Stomach (tissue), 4 donors: ENCODE measurements at regions not wholly inside any gene's neighbourhood (a gene's known extent, or its start where the extent isn't known, plus 50 kb on each side); places are given as distances from the start of the nearest gene placed in this dataset.

Source experiments
- CTCF ChIP-seq, 7 experiments: fragments of 450-650 bp in 4 of 7; fragments of 200-600 bp in 3 of 7; sonication (generic) in 3 of 7; IDR thresholded peaks; one replicate each; pipeline ENCODE4 v1.5.1; 2016 to 2019; ENCODE audit warnings: antibody characterized with exemption in 7 of 7, control low read depth in 2 of 7, mild to moderate bottlenecking in 1 of 7
- POLR2A ChIP-seq, 4 donors: fragments of 450-650 bp; IDR thresholded peaks; one replicate each; pipeline ENCODE4 v1.6.1; 2016; ENCODE audit warnings: antibody characterized with exemption in 4 of 4, control low read depth in 2 of 4, mild to moderate bottlenecking in 1 of 4, moderate library complexity in 1 of 4
- POLR2AphosphoS5 ChIP-seq, 3 donors: sonication (generic); formaldehyde crosslinking; IDR thresholded peaks; one replicate each; pipeline ENCODE4 v1.6.1; 2016; ENCODE audit warnings: antibody characterized with exemption in 3 of 3

GRCh38 chr2:155301221-155301620 lies 602.7 kb downstream of the KCNJ3 start:
- TF ChIP-seq POLR2A (IDR thresholded peaks at IDR 0.05) (no peak), POLR2AphosphoS5 (IDR thresholded peaks at IDR 0.05) (no peak), CTCF (IDR thresholded peaks at IDR 0.05) (no peak)
